GM21381 (cell line): ENCODE measurements at regions not wholly inside any gene's neighbourhood (a gene's known extent, or its start where the extent isn't known, plus 50 kb on each side); places are given as distances from the start of the nearest gene placed in this dataset.

Source experiments
- ATAC-seq: cut with Tn5 transposase; IDR thresholded peaks from one replicate; pipeline ENCODE4 v1.9.1; 2021; ENCODE audit warnings: mild to moderate bottlenecking, moderate library complexity; ENCODE audit not compliant: unreplicated experiment

DNA sequence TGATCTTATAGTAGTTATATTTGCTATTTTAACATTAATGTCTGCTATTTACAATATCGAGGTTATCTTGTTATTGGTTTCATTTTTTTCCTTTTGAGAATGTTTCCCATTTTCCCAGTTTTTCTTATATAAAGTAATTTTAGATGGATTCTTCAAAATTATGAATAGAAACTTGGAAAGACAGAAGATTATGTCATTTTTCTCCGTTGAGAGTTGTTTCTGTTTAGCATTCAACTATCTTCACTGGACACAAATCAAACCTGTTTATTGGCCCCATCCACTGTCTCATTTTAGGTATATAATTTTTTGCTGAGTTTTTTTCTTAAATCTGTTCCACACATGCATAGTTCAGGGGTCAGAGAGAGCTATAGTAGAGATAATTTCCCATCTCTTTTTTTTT lies 1430.9 kb upstream of the MIR17HG start:
- no peak for ATAC-seq

DNA sequence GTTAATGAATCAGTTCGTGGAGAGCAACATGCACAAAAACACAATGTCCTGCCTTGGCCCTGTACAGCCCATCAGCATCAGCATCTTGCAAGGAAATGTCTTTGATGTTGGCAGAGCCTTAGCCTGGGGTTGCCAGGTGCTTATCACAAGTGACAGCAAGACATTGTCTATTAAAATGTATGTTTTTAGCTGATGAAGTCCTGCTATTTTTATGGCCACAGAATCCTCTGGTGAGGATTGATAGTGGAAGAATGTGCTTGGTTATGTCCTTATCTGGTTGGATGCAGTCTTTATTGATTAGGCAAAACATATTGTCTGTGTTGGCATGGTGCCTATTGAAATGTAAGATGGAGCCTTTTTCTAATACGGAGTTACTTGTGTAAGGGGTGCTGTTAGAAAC lies 1427.0 kb upstream of the MIR17HG start:
- ATAC-seq = no peak

DNA sequence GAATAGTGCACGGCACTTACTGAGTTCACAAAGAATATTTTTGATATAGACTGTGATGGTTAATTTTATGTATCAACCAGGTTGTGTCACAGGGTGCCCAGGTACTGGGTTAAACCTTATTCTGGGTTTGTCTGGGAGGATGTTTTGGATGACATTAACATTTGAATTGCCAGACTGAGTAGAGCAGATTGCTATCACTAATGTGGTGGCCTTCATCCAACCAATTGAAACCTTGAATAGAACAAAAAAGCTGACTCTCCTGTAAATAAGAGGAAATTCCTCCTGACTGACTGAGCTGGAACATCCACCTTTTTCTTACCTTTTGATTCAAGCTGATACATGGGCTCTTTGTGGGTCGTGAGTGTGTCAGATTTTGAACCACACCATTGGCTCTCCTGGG lies 1424.4 kb upstream of the MIR17HG start:
- ATAC-seq = no peak

DNA sequence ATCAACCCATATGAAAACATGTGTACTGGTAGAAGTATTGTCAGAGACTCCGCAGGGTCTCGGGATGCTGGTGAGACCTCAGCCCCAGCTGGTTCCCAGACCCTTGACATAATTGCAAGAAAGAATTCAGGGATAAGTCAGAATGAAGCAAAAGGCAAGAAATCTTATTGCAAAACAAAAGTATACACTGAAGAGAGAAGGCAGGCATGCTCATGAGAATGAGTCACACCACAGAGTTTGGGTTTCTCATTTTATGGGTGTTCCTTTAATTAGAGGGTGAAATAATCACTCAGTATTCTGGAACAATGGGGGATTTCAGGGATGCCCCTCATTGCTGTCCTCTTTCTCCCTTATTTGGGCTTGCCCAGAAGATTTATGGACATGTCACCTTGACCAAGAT lies 1423.8 kb upstream of the MIR17HG start:
- ATAC-seq = no peak

DNA sequence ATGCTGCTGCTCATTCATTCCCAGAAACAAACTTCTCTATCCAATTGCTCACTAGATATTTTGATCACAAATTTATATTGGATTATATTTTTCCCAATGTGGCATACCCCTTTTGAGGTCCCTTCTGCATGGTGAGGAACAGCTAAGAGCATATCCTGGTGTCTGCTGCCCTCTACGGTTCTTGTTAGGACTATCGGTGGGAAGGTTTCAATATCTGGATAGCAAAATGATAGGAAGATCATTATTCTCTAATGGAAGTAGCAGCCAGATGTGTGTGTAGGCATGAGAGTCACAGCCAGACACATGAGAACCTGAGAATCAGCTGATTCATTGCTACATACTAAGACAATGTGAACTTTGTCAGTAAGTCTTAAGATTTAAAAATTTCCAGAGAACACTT lies 1422.4 kb upstream of the MIR17HG start:
- no peak for ATAC-seq

DNA sequence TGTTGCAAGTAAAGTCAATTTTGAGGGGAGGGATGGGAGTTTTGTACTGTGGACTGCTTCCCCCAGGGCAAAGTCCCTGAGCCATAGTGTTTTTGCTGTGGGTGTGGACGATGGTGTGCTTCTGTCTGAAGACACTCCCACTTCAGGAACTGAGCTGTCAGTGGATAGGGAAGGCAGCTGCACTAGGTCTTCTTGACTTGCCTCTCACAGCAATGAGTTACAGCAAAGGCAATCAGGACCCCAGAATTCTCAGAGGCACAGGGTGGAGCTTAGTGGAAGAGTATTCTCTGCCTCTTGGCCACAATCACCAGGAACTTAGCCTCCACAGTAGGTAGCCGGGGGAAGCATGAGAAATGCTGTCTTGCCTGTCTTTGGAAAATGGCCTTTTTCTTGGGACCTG lies 1416.6 kb upstream of the MIR17HG start:
- no peak for ATAC-seq

DNA sequence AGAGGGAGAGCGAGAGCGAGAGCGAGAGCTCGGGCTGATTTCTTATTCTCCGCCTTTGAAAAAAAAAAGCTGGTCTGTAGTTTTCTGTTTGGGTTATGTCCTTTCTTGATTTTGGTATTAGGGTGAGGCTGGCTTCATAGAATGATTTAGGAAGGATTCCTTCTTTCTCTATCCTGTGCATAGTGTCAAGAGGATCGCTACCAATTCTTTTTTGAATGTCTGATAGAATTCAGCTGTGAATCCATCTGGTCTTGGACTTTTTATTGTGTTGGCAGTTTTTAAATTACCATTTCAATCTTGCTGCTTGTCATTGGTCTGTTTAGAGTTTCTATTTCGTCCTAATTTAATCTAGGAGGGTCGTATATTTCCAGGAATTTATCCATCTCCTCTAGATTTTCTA lies 1414.6 kb upstream of the MIR17HG start:
- no peak for ATAC-seq

DNA sequence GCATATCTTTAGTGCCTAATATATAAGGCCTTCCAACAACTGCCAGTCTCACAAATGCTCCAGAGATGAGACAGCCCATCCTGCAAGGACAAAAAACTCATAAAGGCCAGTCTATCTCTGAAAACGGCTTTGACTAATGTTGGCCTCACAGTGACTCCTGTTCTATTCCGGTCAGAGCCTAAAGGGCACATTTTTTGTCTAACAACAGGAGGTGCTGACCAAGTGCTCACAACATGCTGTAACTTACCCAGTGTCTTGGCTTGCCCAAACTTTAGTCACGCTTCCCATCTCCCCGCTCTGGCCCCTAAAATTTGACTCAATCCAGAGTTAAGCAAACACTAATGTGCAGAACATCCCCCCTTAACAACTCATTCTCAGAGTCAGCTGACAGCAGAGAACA lies 1411.2 kb upstream of the MIR17HG start:
- ATAC-seq = no peak

DNA sequence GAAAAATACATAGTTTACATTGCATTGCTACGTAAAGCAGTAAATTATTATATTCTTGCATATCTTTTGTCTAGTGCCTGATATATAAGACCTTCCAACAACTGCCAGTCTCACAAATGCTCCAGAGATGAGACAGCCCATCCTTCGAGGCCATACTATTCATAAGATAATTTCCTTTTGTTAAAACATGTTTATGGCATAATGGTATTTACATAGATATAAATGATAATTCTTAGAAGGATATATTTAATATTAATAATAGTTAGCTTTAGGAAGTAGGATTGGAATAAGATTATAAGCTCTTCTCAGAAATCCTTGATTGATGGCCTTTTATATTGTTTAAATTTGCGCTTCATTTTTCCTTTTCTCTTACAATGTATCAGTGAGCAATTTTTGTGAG lies 1410.1 kb upstream of the MIR17HG start:
- ATAC-seq = no peak

DNA sequence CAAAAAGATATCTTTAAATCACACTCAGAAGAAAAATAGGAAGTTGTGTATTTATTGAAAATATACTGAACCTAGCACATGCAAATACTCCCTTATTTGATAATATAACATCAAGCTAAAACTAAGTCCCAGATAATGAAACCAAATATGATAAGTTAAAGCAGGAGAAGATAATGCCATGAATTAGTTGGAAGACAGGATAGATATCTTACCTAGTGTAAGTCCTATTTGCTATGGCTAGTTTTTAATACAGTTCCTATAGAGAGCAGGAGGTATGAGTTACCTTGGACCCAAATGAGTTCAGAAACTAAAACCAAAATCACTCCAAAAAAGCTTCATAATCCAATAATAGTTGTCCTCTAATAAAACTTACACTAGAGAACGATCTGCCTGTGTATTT lies 1407.1 kb upstream of the MIR17HG start:
- no peak for ATAC-seq

DNA sequence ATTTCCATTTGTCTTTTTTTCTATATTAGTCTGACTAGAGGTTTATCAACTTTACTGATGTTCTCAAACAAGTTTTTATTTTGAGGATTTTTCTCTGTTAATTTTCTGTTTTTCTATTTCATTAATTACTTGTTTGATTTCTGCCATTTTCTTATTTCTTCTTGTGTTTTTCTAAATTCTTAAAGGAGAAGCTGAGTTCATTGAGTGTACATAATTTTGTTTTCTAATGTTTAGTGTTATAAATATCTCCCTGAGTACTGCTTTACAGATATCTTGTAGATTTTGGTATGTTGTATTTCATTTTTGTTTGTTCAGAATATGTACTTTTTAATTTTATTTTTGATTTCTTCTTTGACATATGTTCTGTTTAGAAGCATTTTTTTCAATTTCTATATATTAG lies 1404.3 kb upstream of the MIR17HG start:
- ATAC-seq = no peak

DNA sequence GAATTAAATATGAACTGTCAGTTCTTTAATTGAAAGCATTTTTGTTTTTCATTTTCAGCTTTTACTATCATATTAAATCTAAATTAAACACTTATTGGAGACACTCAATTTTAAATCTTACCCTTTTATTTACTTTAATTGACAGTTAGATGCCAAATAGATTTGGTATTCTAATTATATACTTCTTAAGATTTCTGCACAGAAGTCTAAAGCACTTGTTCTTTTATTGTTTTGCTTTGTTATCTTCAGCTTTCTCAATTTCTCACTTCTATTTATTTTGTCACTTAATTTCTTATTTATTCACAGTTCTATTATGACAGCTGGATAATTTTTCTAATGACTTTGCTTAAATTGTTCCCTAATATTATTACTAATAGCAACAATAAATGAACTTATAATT lies 1397.3 kb upstream of the MIR17HG start:
- no peak for ATAC-seq

DNA sequence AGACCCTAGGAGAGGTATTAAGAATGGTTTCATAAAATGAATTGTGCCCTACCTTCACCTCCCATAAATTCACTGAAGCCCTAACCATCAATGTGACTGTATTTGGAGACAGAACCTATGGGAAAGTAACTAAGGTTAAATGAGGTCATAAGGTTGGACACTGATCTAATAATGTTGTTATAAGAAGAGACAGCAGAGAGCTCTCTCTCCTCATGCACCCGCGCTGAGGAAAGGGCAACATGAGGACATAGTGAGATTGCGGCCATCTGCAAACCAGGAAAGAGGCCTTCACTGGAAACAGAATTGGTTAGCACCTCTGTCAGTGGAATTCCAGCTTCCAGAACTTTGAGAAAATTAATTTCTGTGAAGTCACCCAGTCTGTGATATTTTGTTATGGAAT lies 1396.1 kb upstream of the MIR17HG start:
- no peak for ATAC-seq

DNA sequence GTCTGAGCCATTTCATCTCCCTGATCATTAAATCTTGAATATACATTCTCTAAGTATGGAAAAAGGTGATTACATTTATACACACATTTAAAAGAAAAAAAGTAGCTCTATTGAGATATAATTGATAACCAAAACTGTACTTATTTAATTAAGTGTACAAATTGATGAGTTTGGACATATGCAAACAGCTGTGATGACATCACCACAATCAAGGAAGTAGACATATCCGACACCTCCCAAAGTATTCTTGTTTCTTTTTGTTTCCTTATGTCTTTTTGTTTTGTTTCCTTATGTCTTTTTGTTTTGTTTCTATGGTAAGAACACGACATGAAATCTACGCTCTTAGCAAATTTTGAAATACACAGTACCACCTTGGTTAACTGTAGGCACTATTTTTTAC lies 1393.9 kb upstream of the MIR17HG start:
- ATAC-seq = no peak

DNA sequence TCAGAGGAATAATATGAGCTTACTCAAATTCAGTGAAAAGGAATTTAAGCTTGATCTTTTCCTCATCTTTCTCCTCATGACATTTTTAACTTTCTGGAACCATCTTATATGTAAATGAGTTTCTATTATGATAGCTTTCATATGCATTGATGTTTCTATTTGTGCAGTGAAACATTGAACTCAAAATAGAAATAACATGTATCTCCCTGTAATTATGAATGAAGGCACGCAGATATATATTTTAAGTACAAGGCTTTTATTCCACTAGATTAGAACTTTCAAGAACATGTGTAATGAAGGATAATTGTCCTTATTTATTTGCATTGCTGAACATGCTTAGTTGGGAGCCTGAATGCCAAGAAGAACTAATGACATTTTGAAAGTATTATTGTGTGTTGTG lies 1391.7 kb upstream of the MIR17HG start:
- no peak for ATAC-seq

DNA sequence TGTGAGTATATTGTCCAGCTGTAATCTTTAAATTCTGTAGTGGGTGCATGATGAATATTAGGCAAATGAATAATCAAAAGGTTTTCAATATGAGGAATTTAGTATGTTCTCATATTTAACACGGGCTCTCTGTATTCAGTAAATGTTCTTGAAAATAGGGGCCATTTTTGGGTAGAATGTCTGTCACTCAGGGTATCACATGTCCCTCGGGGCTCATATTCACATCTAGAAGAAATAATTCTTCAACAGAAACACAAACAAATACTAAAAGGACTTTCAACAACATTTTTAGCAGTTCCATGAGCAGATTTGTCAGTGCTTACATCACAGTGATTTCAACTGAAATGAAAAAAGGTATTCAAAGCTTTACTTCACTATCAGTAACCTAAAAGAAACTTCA lies 1388.4 kb upstream of the MIR17HG start:
- no peak for ATAC-seq

DNA sequence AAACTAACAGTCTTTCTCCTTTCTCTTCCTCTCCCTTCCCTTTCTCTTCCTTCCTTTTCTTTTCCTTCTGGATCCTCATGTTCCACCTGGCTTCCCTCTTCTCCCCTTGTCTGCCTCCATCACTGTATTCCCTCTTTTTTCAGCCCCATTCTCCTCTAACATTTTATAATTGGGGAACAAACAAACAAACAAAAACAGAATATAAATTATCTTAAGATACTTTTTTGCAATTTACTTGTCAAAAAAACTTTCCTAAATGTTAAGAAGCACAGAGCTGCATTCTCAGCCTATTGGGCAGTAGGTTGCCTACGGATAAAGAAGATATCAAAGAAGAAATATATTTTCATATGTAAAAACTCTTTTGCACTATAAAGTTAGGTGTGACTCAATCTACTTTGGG lies 1382.2 kb upstream of the MIR17HG start:
- no peak for ATAC-seq

DNA sequence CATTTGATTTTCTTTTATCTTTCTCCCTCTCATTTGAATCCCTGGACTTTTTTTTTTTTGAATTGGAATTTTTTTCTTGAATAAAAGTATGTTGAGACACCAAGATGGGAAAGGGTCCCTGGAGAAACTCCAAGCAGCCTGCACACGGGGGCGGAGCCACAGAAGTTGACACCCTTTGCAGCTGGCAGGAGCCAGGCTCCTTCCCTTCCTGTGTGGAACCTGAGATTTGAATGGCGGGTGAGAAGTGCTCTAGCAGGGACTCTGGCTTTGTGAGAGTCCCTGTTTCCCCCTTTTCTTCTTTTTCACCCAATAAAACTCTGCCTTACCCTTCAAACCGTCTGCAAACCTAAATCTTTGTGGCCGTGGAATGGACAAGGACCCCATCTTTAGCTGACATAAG lies 1381.0 kb upstream of the MIR17HG start:
- no peak for ATAC-seq

DNA sequence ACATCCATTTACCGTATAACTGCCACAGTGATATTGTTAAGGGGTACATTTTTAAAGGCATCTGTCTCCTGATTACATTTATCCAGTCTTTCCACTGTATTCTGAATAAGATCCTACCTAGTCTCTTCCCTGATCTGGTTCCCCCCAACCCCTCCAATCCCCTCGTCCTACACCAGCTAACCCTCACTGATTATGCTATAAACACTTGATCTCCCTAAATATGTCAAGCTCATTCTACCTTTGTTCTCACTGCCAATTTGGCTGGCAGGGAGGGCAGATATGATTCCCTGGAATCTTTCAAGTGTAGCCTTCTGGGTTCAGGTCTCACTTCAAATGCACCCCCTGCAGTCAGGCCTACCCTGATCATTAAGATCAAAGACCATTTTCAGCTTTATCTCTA lies 1379.8 kb upstream of the MIR17HG start:
- no peak for ATAC-seq

DNA sequence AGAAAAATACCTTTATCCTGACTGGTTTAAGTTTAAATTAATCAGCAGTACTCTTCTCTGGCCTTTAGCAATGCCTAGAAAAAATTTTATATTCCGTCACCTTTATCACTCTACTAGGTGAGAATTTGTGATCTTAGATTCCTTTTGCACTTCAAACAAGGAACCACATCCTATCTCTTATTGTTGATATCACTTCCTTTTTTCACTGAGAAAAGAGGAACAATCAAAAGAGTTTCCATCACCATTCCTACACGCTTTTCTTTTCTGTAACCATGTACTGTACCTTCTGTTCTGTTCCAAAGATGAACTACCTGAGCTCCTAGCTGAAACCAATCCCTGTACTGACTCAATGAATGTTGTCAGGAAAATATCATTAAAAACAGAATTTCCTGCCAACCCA lies 1379.0 kb upstream of the MIR17HG start:
- ATAC-seq = no peak

DNA sequence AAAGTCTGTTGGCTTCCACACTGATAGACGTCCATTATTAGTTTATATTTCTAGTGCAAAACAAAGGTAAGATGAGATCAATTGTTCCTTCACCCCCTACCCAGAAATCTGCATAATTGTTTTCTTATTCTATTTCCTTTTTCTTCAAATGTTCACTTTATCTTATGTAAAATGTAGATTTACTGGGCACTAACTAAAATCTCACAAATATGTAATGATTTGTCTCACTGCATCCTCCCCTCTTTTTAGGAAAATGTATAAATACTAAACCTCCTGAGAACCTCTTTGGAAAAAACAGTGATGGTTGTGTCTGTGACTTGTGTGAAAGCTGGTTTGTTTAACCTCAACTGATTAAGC lies 1377.2 kb upstream of the MIR17HG start:
- ATAC-seq = no peak

DNA sequence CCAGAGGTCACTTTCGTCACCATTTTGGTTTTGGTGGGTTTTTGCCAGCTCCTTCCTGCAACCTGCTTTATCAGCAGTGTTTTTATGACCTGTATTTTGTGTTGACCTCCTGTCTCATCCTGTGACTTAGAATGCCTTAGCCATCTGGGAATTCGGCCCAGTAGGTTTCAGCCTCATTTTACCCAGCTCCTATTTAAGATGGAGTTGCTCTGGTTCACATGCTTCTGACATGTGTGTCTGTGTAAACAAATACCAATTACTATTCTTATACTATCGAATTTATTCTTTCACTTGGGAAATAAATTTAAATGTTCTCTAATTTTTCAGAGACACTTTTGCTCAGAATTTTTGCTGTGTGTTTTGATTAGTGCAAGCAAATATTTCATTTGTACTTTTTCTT lies 1370.3 kb upstream of the MIR17HG start:
- no peak for ATAC-seq

DNA sequence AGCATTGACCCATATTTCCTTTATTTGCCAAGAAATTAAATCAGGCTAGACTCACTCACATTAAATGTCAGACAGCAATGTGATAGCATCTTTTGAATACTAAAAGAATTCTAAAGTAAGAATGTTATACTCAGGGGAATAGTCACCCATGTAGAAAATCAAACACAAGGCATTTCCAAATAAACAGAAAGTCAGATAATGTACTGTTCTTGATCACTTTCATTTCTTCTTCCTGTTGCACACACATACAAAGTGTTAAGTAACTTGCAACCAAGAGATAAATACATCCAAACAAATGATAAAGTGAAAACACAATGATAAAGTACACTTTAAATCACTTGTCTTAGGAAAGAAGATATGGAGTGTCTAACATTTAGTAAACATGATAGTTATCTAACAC lies 1366.6 kb upstream of the MIR17HG start:
- no peak for ATAC-seq

DNA sequence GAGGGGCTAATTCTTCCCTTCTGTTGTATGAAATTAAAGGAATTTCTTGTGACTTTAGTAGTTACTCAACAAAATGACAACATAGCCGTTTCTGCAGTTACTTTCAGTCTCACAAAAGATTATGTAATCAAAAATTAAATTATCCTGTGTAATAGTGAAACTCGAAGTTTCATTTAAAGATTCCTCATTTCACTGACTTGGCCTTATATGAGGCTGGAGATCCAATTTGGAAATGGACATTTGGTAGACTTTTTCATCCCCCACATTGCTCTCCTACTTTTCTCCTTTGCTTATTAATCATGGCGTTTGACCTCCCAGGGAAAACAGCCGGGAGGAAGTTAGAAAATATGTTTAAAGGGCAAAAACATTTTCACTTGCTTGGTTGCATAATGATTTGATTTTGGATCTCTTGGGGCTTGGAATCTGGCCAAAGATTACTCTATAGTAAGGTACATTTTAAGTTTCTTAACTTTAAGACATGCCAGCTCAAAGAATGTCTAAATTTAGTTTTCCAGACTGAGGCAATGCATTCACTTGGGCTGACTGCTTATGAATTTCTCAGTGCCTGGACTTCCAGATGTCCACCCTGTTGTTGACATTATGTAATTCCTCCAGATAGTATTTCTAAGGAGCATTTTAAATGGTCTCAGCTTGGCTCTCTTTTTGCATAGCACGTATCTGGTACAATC lies 1364.9 kb upstream of the MIR17HG start:
- no peak for ATAC-seq
